Panc1 (cell line): ENCODE measurements at regions not wholly inside any gene's neighbourhood (a gene's known extent, or its start where the extent isn't known, plus 50 kb on each side); places are given as distances from the start of the nearest gene placed in this dataset.
"Not testable (repeated sequence)": the region's sequence is repeated elsewhere in the genome, so short reads cannot be mapped to it uniquely, and the experiment has no call there.

Source experiments
- POLR2AphosphoS5 ChIP-seq: IDR thresholded peaks from 2 replicates; pipeline ENCODE4 v1.6.1; 2012; ENCODE audit warnings: mild to moderate bottlenecking, low read depth, low read length, moderate library complexity
- SIN3A ChIP-seq: IDR thresholded peaks from 2 replicates; pipeline ENCODE4 v1.6.1; 2012; ENCODE audit warnings: low read depth, mild to moderate bottlenecking, low read length, moderate library complexity, borderline replicate concordance; ENCODE audit not compliant: insufficient read depth
- TCF7L2 ChIP-seq: IDR thresholded peaks from 2 replicates; pipeline ENCODE4 v1.6.1; 2011; ENCODE audit warnings: mild to moderate bottlenecking, low read depth, low read length, inconsistent platforms
- TF ChIP-seq, protein P1 (sequence below): fragments of 450-650 bp; IDR thresholded peaks from 2 replicates; pipeline ENCODE4 v1.5.1; 2017; ENCODE audit warnings: mild to moderate bottlenecking
- TF ChIP-seq, protein P2 (sequence below), 2 experiments: IDR thresholded peaks; 2 replicates each; pipeline ENCODE4 v1.6.1; 2011 to 2012; ENCODE audit warnings: low read depth in 2 of 2, control low read depth in 1 of 2, low read length in 1 of 2, mild to moderate bottlenecking in 1 of 2, moderate library complexity in 1 of 2; ENCODE audit not compliant: insufficient read depth in 1 of 2

DNA sequence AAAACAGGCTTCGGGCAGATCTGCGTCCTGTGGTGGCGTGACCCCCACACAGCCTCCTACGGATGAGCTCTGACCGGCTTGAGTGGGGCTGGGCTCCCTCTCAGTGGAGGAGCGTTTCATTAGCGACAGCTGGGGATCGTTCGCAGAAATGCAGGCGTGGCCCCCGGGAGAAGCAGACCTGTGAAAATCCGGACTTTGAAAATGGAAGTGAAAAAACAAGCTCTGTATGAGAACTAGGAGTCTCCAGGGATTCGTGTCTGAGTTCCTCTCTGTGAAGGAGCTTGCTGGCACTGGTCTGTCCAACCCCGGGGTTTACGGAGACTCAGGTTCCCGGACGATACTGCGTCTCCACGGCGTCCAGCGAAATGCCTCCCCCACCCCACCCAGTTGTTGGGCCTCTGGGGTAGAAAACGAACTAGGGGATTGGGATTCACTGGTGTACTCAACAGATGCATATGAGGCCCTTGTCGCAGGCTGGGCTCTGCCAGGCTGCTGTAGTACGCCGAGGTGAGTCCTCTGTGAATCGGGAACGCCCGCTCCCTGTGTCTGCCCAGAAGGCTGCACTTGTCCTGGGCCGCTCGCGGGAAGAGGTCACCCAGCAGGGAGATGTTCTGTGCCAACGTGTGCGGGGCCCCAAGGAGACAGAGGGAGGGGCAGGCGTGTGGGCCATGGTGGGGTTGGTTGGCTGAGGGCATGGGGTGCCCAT is 119.7 kb upstream of the ZNF469 start:
- TF ChIP-seq, protein P1, sequence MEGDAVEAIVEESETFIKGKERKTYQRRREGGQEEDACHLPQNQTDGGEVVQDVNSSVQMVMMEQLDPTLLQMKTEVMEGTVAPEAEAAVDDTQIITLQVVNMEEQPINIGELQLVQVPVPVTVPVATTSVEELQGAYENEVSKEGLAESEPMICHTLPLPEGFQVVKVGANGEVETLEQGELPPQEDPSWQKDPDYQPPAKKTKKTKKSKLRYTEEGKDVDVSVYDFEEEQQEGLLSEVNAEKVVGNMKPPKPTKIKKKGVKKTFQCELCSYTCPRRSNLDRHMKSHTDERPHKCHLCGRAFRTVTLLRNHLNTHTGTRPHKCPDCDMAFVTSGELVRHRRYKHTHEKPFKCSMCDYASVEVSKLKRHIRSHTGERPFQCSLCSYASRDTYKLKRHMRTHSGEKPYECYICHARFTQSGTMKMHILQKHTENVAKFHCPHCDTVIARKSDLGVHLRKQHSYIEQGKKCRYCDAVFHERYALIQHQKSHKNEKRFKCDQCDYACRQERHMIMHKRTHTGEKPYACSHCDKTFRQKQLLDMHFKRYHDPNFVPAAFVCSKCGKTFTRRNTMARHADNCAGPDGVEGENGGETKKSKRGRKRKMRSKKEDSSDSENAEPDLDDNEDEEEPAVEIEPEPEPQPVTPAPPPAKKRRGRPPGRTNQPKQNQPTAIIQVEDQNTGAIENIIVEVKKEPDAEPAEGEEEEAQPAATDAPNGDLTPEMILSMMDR: not testable (repeated sequence)
- TF ChIP-seq POLR2AphosphoS5, TCF7L2, SIN3A: not testable (repeated sequence)
- TF ChIP-seq, protein P2, sequence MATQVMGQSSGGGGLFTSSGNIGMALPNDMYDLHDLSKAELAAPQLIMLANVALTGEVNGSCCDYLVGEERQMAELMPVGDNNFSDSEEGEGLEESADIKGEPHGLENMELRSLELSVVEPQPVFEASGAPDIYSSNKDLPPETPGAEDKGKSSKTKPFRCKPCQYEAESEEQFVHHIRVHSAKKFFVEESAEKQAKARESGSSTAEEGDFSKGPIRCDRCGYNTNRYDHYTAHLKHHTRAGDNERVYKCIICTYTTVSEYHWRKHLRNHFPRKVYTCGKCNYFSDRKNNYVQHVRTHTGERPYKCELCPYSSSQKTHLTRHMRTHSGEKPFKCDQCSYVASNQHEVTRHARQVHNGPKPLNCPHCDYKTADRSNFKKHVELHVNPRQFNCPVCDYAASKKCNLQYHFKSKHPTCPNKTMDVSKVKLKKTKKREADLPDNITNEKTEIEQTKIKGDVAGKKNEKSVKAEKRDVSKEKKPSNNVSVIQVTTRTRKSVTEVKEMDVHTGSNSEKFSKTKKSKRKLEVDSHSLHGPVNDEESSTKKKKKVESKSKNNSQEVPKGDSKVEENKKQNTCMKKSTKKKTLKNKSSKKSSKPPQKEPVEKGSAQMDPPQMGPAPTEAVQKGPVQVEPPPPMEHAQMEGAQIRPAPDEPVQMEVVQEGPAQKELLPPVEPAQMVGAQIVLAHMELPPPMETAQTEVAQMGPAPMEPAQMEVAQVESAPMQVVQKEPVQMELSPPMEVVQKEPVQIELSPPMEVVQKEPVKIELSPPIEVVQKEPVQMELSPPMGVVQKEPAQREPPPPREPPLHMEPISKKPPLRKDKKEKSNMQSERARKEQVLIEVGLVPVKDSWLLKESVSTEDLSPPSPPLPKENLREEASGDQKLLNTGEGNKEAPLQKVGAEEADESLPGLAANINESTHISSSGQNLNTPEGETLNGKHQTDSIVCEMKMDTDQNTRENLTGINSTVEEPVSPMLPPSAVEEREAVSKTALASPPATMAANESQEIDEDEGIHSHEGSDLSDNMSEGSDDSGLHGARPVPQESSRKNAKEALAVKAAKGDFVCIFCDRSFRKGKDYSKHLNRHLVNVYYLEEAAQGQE (IDR thresholded peaks at IDR 0.05; ENCODE audit: insufficient read depth in 1 of 2, low read depth in 2 of 2, low read length in 1 of 2): not testable (repeated sequence)
